HEK293 (cell line): ENCODE measurements at regions not wholly inside any gene's neighbourhood (a gene's known extent, or its start where the extent isn't known, plus 50 kb on each side); places are given as distances from the start of the nearest gene placed in this dataset.

Source experiments
- CTCF ChIA-PET: fragments of 350-600 bp; formaldehyde crosslinking; extraction: SDS; loops from one replicate; lab custom pipeline; 2021; ENCODE audit warnings: antibody characterized with exemption; lab: Yijun Ruan, JAX
- POLR2A ChIA-PET: fragments of 300-600 bp; formaldehyde crosslinking; extraction: SDS; loops from one replicate; lab custom pipeline; 2020; ENCODE audit warnings: antibody characterized with exemption, inconsistent platforms; lab: Yijun Ruan, JAX
- H3K27ac ChIP-seq: fragments of 200-500 bp; sonication (Bioruptor generic); 2 replicates; pipeline ENCODE4 v1.5.1; 2014; ENCODE audit warnings: low read depth, low read length, control low read depth, inconsistent platforms; ENCODE audit errors: extremely low read depth
- H3K36me3 ChIP-seq, 2 experiments: fragments of 200-500 bp in 1 of 2; sonication (Bioruptor generic) in 1 of 2; 1 replicate in 1 of 2; 2 replicates in 1 of 2; pipeline ENCODE4 v1.5.1; 2014 to 2017; ENCODE audit warnings: inconsistent platforms in 2 of 2, low read length in 2 of 2; ENCODE audit not compliant: control insufficient read depth in 2 of 2, insufficient read depth in 1 of 2
- H3K4me1 ChIP-seq: fragments of 200-500 bp; sonication (Bioruptor generic); 2 replicates; pipeline ENCODE4 v1.5.1; 2014; ENCODE audit warnings: mild to moderate bottlenecking, low read length, inconsistent platforms; ENCODE audit not compliant: control insufficient read depth, insufficient read depth
- H3K4me3 ChIP-seq: 2 replicates; pipeline ENCODE4 v1.5.1; 2011; ENCODE audit warnings: low read depth, mild to moderate bottlenecking, control low read depth, low read length, moderate library complexity
- H3K9me3 ChIP-seq: fragments of 200-500 bp; sonication (Bioruptor generic); 2 replicates; pipeline ENCODE4 v1.5.1; 2014; ENCODE audit warnings: low read depth, low read length, inconsistent platforms; ENCODE audit not compliant: control insufficient read depth, insufficient read depth
- ZBTB20 ChIP-seq: fragments of 450-650 bp; formaldehyde crosslinking; IDR thresholded peaks from 2 replicates; pipeline ENCODE4 v1.5.1; 2016; ENCODE audit warnings: missing biosample characterization, missing genetic modification characterization
- ZNF140 ChIP-seq: fragments of 450-650 bp; formaldehyde crosslinking; IDR thresholded peaks from 2 replicates; pipeline ENCODE4 v1.5.1; 2016; ENCODE audit warnings: missing biosample characterization, missing genetic modification characterization
- ZNF169 ChIP-seq: fragments of 450-650 bp; formaldehyde crosslinking; IDR thresholded peaks from 2 replicates; pipeline ENCODE4 v1.5.1; 2016; ENCODE audit warnings: missing biosample characterization, missing genetic modification characterization
- ZNF19 ChIP-seq: fragments of 450-650 bp; formaldehyde crosslinking; IDR thresholded peaks from 2 replicates; pipeline ENCODE4; 2016; ENCODE audit warnings: missing biosample characterization, missing genetic modification characterization, low read depth
- ZNF223 ChIP-seq: fragments of 450-650 bp; formaldehyde crosslinking; IDR thresholded peaks from 2 replicates; pipeline ENCODE4 v1.5.1; 2016; ENCODE audit warnings: missing biosample characterization, missing genetic modification characterization
- ZNF239 ChIP-seq: fragments of 450-650 bp; formaldehyde crosslinking; IDR thresholded peaks from 2 replicates; pipeline ENCODE4 v1.5.1; 2016; ENCODE audit warnings: missing biosample characterization, missing genetic modification characterization
- ZNF324 ChIP-seq: fragments of 450-650 bp; formaldehyde crosslinking; IDR thresholded peaks from 2 replicates; pipeline ENCODE4 v1.5.1; 2016; ENCODE audit warnings: missing biosample characterization, missing genetic modification characterization
- ZNF350 ChIP-seq: fragments of 450-650 bp; formaldehyde crosslinking; IDR thresholded peaks from 2 replicates; pipeline ENCODE4 v1.5.0; 2017; ENCODE audit warnings: missing biosample characterization, mild to moderate bottlenecking, missing genetic modification characterization
- TF ChIP-seq, protein P1 (sequence below): fragments of 450-650 bp; formaldehyde crosslinking; IDR thresholded peaks from 2 replicates; pipeline ENCODE4 v1.5.1; 2016; ENCODE audit warnings: missing biosample characterization, missing genetic modification characterization
- TF ChIP-seq, protein P2 (sequence below): fragments of 450-650 bp; formaldehyde crosslinking; IDR thresholded peaks from 2 replicates; pipeline ENCODE4 v1.5.1; 2017; ENCODE audit warnings: missing biosample characterization, missing genetic modification characterization
- TF ChIP-seq, protein P3 (sequence below): fragments of 450-650 bp; IDR thresholded peaks from 2 replicates; pipeline ENCODE4 v1.5.1; 2018; ENCODE audit warnings: missing biosample characterization, missing genetic modification characterization

DNA sequence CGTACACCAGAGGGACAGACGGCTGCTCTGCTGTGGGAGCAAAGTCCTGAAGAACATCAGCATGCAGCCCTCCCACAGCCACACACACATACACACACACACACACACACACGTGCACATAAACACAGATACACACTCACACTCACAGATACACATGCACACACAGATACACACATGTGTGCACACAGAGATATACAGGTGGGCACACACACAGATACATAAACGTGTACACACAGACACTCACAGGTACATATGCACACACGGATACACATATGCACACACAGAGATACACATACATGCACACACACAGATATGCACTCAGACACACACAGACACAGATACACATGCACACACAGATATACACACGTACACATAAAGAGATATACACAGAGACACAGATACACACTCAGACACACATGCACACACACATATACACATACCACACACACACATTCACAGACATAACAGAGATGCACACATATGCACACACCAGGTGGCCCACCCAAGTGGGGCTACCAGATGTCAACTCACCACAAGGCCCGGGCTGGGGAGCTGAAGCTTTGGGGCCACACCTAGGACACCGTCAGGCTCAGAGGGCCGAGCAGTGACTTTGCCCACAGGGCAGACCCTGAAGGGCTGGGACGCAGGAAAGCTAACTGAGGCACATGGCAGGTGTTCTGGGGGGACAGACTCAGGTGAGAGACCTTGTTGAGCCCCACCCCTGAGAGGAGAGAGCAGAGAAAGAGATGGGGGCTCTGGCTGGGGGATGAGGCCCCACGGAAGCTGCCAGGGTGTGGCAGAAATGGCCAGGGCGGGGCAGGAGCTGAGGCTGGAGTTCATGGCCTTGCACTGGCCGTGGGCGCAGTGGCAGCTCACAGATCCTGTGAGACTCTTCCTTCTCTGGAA lies 148.6 kb upstream of the PPP1R26 start (continued):
- TF ChIP-seq ZNF169 (tag by site-specific recombination): no peak

DNA sequence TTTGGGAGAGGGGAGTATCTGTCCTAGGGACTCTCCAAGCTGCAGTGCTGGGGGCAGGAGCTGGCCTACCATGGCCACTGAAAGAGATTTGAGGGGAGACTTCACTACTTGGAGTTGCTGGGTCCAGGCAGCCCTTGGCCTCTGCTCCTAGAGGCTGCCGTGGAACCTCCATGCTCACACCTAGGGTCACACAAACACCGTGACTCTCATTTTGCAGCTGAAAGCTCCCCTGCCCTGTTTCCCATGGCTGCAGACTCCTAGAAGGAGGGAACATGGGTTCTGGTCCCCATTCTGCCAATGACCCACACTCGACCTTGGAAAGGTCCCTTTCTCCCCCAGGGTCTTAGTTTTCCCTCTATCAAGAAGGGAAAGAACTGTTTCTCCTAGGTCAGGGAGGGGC lies 147.1 kb upstream of the PPP1R26 start:
- TF ChIP-seq, protein P1, sequence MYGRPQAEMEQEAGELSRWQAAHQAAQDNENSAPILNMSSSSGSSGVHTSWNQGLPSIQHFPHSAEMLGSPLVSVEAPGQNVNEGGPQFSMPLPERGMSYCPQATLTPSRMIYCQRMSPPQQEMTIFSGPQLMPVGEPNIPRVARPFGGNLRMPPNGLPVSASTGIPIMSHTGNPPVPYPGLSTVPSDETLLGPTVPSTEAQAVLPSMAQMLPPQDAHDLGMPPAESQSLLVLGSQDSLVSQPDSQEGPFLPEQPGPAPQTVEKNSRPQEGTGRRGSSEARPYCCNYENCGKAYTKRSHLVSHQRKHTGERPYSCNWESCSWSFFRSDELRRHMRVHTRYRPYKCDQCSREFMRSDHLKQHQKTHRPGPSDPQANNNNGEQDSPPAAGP (tag by site-specific recombination): no peak
- TF ChIP-seq ZNF350: no peak
- no peak for TF ChIP-seq ZNF19 (tag by site-specific recombination)
- no peak for TF ChIP-seq ZNF223 (tag by site-specific recombination)
- TF ChIP-seq, protein P2, sequence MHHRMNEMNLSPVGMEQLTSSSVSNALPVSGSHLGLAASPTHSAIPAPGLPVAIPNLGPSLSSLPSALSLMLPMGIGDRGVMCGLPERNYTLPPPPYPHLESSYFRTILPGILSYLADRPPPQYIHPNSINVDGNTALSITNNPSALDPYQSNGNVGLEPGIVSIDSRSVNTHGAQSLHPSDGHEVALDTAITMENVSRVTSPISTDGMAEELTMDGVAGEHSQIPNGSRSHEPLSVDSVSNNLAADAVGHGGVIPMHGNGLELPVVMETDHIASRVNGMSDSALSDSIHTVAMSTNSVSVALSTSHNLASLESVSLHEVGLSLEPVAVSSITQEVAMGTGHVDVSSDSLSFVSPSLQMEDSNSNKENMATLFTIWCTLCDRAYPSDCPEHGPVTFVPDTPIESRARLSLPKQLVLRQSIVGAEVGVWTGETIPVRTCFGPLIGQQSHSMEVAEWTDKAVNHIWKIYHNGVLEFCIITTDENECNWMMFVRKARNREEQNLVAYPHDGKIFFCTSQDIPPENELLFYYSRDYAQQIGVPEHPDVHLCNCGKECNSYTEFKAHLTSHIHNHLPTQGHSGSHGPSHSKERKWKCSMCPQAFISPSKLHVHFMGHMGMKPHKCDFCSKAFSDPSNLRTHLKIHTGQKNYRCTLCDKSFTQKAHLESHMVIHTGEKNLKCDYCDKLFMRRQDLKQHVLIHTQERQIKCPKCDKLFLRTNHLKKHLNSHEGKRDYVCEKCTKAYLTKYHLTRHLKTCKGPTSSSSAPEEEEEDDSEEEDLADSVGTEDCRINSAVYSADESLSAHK (tag by site-specific recombination): no peak
- no peak overlapping the region for H3K27ac ChIP-seq
- CTCF ChIA-PET: interaction anchor here (0.7 kb wide), 1 partner anchor 83 kb away, joined by 3 read pairs; no protein-coding TSS in a partner anchor
- no peaks in the 10 kb centered on the region; the same call in 1 of the 2 replicates for H3K4me1 ChIP-seq
- H3K4me3 ChIP-seq: no peak overlapping the region
- no peaks in the 10 kb centered on the region for H3K9me3 ChIP-seq
- POLR2A ChIA-PET: no interaction called here
- H3K36me3 ChIP-seq: no peaks in the 10 kb centered on the region

DNA sequence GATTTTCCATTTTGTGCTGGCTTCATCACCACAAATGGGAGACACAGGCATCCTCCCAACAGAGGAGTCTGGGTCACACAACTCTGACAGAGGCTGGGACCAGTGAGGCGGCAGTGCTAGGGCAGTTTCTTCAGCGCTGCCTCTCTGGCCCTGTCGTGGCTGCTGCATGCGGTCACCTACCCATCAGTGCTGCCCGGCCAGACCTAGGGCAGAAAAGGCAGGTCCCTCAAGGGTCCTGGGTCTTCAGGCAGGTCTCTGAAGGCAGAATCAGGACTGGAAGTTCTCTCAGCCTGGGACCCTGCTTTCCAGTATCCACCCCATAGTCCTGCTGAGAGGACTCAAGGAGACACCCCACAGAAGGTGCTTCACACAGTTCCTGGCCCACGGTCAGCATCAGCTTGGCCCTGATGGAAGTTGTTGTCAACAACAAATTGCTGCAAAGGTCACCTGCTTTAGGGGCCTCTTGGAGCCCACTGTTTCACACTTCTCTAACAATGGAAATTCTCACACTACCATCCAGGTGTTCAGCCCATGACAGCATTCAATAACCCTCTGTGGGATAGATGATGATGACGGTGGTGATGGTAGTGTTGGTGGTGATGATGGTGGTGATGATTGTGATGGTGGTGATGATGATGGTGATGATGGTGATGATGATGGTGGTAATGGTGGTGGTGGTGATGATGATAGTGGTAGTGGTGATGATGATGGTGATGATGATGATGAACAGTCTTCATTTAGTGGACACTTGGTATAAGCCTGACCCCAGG lies 146.4 kb upstream of the PPP1R26 start:
- no peaks in the 10 kb centered on the region for H3K9me3 ChIP-seq
- H3K27ac ChIP-seq: no peak overlapping the region
- H3K4me1 ChIP-seq: no peaks in the 10 kb centered on the region; the same call in 1 of the 2 replicates
- CTCF ChIA-PET: interaction anchor here (0.7 kb wide), 1 partner anchor 83 kb away, joined by 3 read pairs; no protein-coding TSS in a partner anchor
- H3K36me3 ChIP-seq: no peaks in the 10 kb centered on the region
- H3K4me3 ChIP-seq: no peak overlapping the region
- TF ChIP-seq ZBTB20: no peak
- TF ChIP-seq, protein P3, sequence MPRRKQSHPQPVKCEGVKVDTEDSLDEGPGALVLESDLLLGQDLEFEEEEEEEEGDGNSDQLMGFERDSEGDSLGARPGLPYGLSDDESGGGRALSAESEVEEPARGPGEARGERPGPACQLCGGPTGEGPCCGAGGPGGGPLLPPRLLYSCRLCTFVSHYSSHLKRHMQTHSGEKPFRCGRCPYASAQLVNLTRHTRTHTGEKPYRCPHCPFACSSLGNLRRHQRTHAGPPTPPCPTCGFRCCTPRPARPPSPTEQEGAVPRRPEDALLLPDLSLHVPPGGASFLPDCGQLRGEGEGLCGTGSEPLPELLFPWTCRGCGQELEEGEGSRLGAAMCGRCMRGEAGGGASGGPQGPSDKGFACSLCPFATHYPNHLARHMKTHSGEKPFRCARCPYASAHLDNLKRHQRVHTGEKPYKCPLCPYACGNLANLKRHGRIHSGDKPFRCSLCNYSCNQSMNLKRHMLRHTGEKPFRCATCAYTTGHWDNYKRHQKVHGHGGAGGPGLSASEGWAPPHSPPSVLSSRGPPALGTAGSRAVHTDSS (tag by site-specific recombination): peak; percentile 76
- no peak for TF ChIP-seq ZNF140 (tag by site-specific recombination)
- POLR2A ChIA-PET: no interaction called here

DNA sequence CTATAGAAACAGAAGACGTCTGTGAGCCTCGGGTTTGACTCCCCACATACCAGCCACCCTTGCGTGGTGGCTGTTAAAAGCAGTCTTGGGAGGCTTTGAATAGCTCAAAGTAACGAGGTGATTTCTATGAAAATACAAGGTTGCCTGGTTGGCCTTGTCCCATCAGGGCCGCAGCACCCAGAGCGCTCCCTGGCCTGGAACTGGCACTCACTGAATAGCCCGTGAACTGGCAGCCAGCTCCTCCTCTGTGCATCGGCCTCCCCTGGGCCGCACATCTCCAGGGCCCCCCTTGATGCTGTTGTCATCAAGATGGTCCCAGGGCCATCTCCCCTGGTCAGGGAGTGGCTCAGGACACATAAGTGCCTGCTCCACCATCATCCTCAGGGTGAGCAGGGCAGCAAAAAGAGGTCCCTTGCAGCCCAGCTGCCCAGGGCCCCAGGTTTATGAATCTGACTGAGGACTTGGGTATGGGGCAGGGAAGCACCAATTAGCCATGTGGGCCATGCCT lies 144.6 kb upstream of the PPP1R26 start:
- Histone ChIP-seq H3K36me3 (no peaks in the 10 kb centered on the region), H3K27ac (no peak overlapping the region), H3K4me3 (no peak overlapping the region), H3K4me1 (no peaks in the 10 kb centered on the region; the same call in 1 of the 2 replicates), H3K9me3 (no peaks in the 10 kb centered on the region)
- ChIA-PET CTCF (interaction anchor here (0.6 to 1.2 kb wide), 4 partner anchors 78 to 248 kb away, joined by 3 to 4 read pairs (median 4); no protein-coding TSS in a partner anchor), POLR2A (no interaction called here)
- TF ChIP-seq ZNF239 (no peak), ZNF324 (tag by site-specific recombination) (no peak)
